Activated T-helper 2 cell treated with anti-CD3 and anti-CD28 coated beads, Interferon-gamma antibody, Interleukin-2, Interleukin-4, amounts not matched to agents 10 μg/mL and 5 μg/mL and 100 μg/mL, durations not matched to agents 14 hours and 24 hours and 36 hours (primary cell): ENCODE measurements at regions not wholly inside any gene's neighbourhood (a gene's known extent, or its start where the extent isn't known, plus 50 kb on each side); places are given as distances from the start of the nearest gene placed in this dataset.
"Not testable (repeated sequence)": the region's sequence is repeated elsewhere in the genome, so short reads cannot be mapped to it uniquely, and the experiment has no call there.

Experiments used
- DNase-seq: peaks from one replicate; pipeline ENCODE4 v3.0.0; 2021; ENCODE audit warnings: low spot score
- H3K27ac Mint-ChIP-seq: one replicate; pipeline ENCODE4 v1.8.0; 2021; ENCODE audit warnings: mixed read lengths
- H3K27me3 Mint-ChIP-seq: one replicate; pipeline ENCODE4 v1.8.0; 2021; ENCODE audit warnings: low read depth, mixed read lengths
- H3K36me3 Mint-ChIP-seq: one replicate; pipeline ENCODE4 v1.8.0; 2021; ENCODE audit warnings: low read depth, mixed read lengths
- H3K4me1 Mint-ChIP-seq: one replicate; pipeline ENCODE4 v1.8.0; 2021; ENCODE audit warnings: low read depth, mixed read lengths
- H3K4me3 Mint-ChIP-seq: one replicate; pipeline ENCODE4 v1.8.0; 2021; ENCODE audit warnings: low read depth, mild to moderate bottlenecking, moderate library complexity, mixed read lengths
- H3K9me3 Mint-ChIP-seq: one replicate; pipeline ENCODE4 v1.8.0; 2021; ENCODE audit warnings: mixed read lengths
- intact Hi-C: fragments of 100-400 bp; cut with micrococcal nuclease; formaldehyde crosslinking; loops from one replicate; pipeline ENCODE4 v1.15.1; 2023

DNA sequence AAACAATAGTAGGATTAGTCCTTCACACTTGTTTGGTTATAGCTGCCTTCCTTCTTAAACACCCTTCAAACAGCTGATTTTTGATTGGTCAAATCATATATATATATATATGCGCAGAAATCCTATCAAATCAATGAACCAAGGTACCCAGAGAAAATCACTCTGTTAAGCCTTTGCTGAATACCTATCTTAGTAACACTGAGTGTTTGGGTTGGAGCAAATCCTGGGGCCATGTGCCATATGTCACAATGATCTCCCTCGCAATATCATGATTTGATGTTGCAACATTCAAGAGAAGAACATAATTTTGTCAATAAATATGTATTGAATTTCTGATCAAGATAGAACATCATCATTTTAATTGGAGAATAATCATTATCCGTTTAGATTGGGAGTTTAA is 795.6 kb downstream of the REEP3 start:
- no peaks in the 10 kb centered on the region for H3K4me1 Mint-ChIP-seq
- H3K4me3 Mint-ChIP-seq = no peak overlapping the region
- no peaks in the 10 kb centered on the region for H3K9me3 Mint-ChIP-seq
- intact Hi-C loops = no loop called here
- DNase-seq = no peak
- H3K27me3 Mint-ChIP-seq = no peaks in the 10 kb centered on the region
- no peaks in the 10 kb centered on the region for H3K36me3 Mint-ChIP-seq
- no peak overlapping the region for H3K27ac Mint-ChIP-seq

DNA sequence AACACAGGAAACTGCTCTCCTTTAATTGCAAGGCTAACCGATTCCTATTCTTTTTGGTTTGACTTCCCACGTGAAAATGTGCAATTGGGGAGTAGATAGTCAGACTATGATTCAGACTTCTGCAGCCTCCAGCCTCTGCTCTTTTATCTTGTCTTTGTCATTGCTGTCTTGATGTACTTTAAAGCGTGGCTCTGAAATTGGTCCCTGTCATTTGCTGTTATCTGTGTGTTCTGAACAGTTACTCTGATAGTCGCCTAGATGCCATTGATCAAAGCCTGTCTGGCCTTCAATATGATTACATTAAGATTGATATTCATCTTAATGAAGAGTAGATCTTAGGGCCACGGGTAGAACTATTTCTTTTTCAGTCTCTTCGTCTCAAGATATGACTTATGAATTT is 799.2 kb downstream of the REEP3 start:
- no peaks in the 10 kb centered on the region for H3K4me1 Mint-ChIP-seq
- H3K4me3 Mint-ChIP-seq = no peak overlapping the region
- H3K27ac Mint-ChIP-seq = no peak overlapping the region
- no peaks in the 10 kb centered on the region for H3K27me3 Mint-ChIP-seq
- intact Hi-C loops = no loop called here
- H3K9me3 Mint-ChIP-seq = peaks cover 12% of the 10 kb centered on the region
- DNase-seq = no peak
- H3K36me3 Mint-ChIP-seq = no peaks in the 10 kb centered on the region

DNA sequence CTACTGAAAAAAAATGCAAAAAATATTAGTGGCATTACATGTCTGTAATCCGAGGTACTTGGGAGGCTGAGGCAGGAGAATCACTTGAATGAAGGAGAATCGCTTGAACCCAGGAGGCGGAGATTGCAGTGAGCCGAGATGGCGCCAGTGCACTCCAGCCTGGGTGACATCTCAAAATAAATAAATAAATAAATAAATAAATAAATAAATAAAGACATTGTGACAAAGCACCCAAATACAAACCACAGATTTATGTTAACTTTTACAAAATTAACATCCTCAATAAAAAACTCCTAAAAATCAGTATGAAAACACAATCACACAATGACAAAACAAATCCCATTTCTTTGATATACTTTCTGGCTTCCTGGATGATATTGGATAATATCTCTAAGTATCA is 808.3 kb downstream of the REEP3 start:
- H3K4me3 Mint-ChIP-seq = no peak overlapping the region
- intact Hi-C loops = no loop called here
- no peak for DNase-seq
- H3K4me1 Mint-ChIP-seq = no peaks in the 10 kb centered on the region
- H3K9me3 Mint-ChIP-seq = peaks cover 20% of the 10 kb centered on the region
- H3K27me3 Mint-ChIP-seq = no peaks in the 10 kb centered on the region
- H3K36me3 Mint-ChIP-seq = no peaks in the 10 kb centered on the region
- no peak overlapping the region for H3K27ac Mint-ChIP-seq

DNA sequence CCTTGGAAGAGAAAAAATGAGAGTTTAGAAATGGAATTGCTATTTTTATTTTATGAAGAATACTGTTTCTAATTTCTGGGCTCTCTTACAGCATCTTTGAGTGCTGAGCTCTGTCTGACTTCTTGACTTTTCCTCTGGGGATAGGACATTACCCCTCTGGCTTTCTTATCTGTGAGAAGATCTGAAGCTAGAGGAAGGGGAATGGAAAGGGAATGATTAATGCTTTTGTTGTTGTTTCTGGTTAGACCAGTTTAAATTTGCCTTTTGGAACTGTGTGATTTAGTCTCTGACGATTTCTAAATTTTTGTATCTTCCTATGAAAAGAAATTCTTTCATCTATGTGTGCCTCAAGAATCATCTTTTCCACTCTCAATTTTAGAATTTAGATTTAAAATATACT is 811.4 kb downstream of the REEP3 start:
- Mint-ChIP-seq H3K27ac (no peak overlapping the region), H3K9me3 (peaks cover 3% of the 10 kb centered on the region), H3K4me1 (no peaks in the 10 kb centered on the region), H3K36me3 (no peaks in the 10 kb centered on the region), H3K4me3 (no peak overlapping the region), H3K27me3 (no peaks in the 10 kb centered on the region)
- intact Hi-C loops = no loop called here
- DNase-seq = no peak

DNA sequence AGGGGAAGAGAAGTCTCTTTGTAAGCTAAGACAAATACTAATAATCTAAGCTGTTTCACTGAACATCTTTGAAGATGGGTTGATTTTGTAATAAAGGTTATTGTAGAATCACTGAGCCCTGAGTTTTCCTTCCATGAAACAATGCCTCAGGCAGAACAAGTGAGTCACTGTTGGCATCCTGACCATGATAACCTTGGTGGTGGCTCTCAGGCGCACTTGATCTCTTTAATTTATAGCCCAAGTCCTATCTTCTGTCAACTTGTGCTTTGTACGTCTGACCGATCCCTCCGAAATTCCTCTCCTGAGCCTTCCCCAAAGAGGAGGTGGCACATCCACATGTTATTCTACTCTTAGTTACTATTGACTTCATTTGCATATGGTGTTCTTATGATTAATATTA is 812.9 kb downstream of the REEP3 start:
- H3K27me3 Mint-ChIP-seq = no peaks in the 10 kb centered on the region
- no peaks in the 10 kb centered on the region for H3K4me1 Mint-ChIP-seq
- no peaks in the 10 kb centered on the region for H3K36me3 Mint-ChIP-seq
- H3K27ac Mint-ChIP-seq = no peak overlapping the region
- H3K9me3 Mint-ChIP-seq = no peaks in the 10 kb centered on the region
- no peak for DNase-seq
- H3K4me3 Mint-ChIP-seq = no peak overlapping the region
- intact Hi-C loops = no loop called here

DNA sequence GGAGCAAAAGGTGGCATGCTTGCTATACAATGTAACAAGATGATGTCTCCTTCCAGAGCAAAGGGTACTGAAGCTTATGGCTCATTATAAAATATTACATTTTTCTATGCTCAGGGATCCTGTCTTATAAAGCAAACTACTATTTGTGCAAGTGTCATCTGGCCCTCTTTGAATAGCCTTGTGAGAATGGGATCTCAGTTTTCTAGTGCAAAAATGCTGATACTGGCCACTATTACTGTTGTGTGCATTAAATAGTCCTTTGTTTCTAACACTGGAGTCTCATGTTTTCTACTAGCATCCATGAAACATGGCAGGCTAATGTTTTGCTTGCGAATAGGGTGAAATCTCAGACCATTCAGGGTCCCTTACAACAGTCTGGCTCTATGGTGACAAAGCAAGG is 823.0 kb downstream of the REEP3 start:
- Mint-ChIP-seq H3K27me3 (no peaks in the 10 kb centered on the region), H3K36me3 (no peaks in the 10 kb centered on the region), H3K9me3 (peaks cover 5% of the 10 kb centered on the region), H3K4me1 (no peaks in the 10 kb centered on the region), H3K4me3 (no peak overlapping the region), H3K27ac (no peak overlapping the region)
- intact Hi-C loops = no loop called here
- no peak for DNase-seq

DNA sequence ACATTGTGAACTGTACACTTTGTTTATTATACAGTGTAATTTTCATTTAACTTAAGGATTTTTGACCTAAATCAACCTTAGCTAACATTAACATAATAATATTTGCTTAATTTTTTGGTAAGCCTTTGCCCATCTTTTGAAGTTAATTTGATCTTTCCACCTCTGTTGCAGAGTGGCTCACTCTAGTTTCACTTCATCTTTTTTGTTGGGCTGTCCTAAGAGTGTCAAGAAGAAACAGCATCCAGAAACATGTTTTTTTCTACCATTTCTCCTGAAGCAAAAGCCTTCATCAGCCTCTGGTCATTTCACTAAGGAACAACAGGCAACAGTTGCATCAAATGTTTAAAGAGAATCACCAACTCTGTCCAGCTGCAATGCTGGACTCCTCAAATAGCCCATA is 824.7 kb downstream of the REEP3 start:
- Mint-ChIP-seq H3K27me3 (no peaks in the 10 kb centered on the region), H3K27ac (no peak overlapping the region), H3K9me3 (peaks cover 5% of the 10 kb centered on the region), H3K4me3 (no peak overlapping the region), H3K4me1 (no peaks in the 10 kb centered on the region), H3K36me3 (no peaks in the 10 kb centered on the region)
- no peak for DNase-seq
- intact Hi-C loops = no loop called here

DNA sequence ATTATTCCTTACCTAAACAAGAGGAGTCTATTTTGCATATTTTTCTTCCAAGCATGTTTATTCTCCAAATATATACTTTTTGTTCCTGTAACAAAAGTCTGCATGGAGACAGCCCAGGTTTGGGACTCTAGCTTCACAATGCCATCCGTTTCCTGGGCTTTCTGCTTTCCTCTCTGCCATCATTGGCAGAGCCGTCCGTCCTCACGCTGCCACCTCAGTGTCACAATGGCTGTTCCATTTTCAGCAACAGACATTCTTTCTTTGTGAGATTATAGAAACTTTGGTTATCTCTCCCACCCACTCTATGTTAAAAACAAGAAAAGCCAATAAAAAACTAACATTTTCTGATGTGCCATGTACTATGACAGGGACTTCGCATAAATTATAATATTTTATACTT is 825.2 kb downstream of the REEP3 start:
- Mint-ChIP-seq H3K27ac (no peak overlapping the region), H3K9me3 (peaks cover 5% of the 10 kb centered on the region), H3K27me3 (no peaks in the 10 kb centered on the region), H3K36me3 (no peaks in the 10 kb centered on the region), H3K4me3 (no peak overlapping the region), H3K4me1 (no peaks in the 10 kb centered on the region)
- no peak for DNase-seq
- intact Hi-C loops = no loop called here

DNA sequence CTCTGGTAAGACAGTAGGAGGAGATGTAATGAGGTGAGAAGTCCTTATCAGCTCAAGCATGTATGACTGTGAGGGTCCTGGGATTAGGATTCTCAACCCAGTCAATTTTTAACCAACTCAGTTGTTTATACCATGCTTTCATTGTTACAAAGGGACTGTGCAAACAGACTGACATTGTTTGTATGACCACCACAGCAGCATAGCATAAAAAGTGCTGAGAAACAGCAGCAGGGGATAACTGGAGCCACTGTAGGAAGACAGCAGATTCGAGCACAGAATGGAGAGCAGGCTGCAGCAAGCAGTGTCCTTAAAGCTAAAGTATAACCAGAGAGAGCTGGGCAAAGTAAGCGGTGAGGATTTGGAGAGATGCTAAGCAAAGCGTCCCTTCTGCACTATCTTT is 829.5 kb downstream of the REEP3 start:
- H3K27ac Mint-ChIP-seq = no peak overlapping the region
- H3K4me3 Mint-ChIP-seq = no peak overlapping the region
- intact Hi-C loops = no loop called here
- H3K4me1 Mint-ChIP-seq = no peaks in the 10 kb centered on the region
- H3K36me3 Mint-ChIP-seq = no peaks in the 10 kb centered on the region
- H3K27me3 Mint-ChIP-seq = no peaks in the 10 kb centered on the region
- H3K9me3 Mint-ChIP-seq = peaks cover 4% of the 10 kb centered on the region
- no peak for DNase-seq

DNA sequence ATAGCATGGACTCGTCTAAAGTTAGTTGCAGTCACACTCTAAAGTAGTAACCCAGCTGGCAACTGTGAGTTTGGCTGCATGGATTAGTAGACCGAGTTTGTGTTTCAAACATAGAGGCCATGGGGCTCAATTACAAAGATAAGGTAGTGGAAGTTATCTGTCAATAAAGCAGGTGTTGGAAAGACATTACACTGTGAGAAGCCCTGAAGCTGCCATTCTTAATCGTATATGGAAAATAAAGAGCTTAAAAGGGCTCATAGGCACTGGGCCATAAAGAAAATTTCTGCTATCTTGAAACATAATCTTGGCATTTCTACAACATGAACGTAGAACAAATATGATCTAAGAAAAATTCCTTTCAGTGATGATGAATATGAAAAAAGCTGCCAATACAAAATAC is 837.7 kb downstream of the REEP3 start:
- Mint-ChIP-seq H3K4me3 (no peak overlapping the region), H3K9me3 (peaks cover 8% of the 10 kb centered on the region), H3K36me3 (no peaks in the 10 kb centered on the region), H3K4me1 (no peaks in the 10 kb centered on the region), H3K27ac (no peak overlapping the region), H3K27me3 (no peaks in the 10 kb centered on the region)
- intact Hi-C loops = no loop called here
- DNase-seq = no peak

DNA sequence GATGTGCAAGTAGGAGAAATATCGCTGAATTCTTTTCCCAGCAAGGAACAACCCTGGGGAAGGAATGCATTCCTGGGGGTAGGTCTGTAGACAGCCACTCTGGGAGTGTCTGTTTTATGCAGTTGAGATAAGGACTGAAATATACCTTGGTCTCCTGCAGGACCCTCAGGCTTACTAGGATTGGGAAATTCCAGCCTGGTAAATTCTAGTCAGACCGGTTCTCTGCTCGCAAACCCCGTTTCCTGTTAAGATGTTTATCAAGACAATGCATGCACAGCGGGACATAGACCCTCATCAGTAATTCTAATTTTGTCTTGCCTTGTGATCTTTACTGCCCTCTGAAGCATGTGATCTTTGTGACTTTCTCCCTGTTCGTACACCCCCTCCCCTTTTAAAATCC is 839.0 kb downstream of the REEP3 start:
- H3K27ac Mint-ChIP-seq, H3K4me1 Mint-ChIP-seq, H3K36me3 Mint-ChIP-seq, H3K27me3 Mint-ChIP-seq, H3K9me3 Mint-ChIP-seq, DNase-seq, intact Hi-C loops, H3K4me3 Mint-ChIP-seq: not testable (repeated sequence)

DNA sequence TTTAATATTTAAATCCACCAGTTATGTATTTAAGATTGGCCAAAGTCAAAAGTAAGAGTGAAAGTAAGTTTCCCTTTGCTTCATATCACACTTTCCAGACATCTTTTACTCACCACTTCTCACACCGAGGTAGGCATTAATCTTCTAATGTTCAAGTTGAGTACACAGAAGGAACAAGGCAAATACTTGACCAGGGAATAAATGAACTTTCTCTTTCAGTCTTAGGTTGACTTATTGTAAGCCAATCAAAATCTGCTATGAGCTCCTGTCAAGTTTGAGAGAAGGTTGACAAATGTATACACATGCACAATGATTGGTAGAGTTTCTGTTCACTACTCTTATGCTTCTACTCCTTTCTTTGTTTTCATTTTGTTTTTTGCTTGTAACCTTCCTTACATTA is 842.5 kb downstream of the REEP3 start:
- no peak for DNase-seq
- Mint-ChIP-seq H3K36me3 (no peaks in the 10 kb centered on the region), H3K4me1 (no peaks in the 10 kb centered on the region), H3K27me3 (no peaks in the 10 kb centered on the region), H3K9me3 (peaks cover 8% of the 10 kb centered on the region), H3K27ac (no peak overlapping the region), H3K4me3 (no peak overlapping the region)
- intact Hi-C loops = no loop called here

DNA sequence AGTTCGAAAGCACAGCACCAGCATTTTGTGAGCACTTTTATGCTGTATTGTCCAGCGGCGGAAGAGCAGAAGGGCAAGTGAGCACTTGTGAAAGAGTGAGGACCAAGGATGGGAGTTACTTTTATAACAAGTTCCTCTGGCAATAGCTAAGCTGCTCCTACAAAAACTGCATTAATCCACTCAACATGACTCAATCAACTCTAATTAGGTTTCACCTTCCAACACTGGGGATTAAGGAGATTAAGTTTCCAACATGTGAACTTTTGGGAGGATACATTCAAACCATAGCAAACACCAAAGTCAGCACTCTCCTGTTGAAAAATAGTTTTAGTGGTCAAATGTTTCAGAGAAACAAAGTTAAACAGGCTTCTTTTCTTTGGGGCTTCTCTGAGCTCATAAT is 844.5 kb downstream of the REEP3 start:
- Mint-ChIP-seq H3K27me3 (no peaks in the 10 kb centered on the region), H3K4me3 (no peak overlapping the region), H3K4me1 (no peaks in the 10 kb centered on the region), H3K9me3 (peaks cover 4% of the 10 kb centered on the region), H3K27ac (no peak overlapping the region), H3K36me3 (no peaks in the 10 kb centered on the region)
- intact Hi-C loops = no loop called here
- no peak for DNase-seq

DNA sequence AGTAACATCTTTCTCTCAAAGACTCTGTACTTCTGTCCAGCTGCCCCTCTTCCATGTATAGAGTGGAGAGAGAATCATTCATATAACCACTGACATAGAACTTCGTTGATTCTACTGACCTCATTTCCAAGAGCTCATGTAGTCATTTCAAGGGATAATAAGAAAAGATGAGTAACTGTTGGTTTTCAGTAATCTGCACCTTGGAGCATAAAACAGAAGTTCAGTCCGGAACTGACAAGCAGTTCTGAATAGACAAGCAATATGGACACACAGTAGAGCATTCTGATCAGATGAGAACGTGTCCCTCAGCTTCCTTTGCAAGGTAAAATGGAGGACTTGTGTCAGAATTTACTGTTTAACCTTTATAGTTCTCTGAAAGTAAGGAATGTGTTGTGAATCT is 847.1 kb downstream of the REEP3 start:
- no peaks in the 10 kb centered on the region for H3K27me3 Mint-ChIP-seq
- H3K9me3 Mint-ChIP-seq = peaks cover 3% of the 10 kb centered on the region
- H3K4me3 Mint-ChIP-seq = no peak overlapping the region
- DNase-seq = no peak
- no peaks in the 10 kb centered on the region for H3K4me1 Mint-ChIP-seq
- intact Hi-C loops = no loop called here
- no peak overlapping the region for H3K27ac Mint-ChIP-seq
- no peaks in the 10 kb centered on the region for H3K36me3 Mint-ChIP-seq
